ENCODE measurements at regions not wholly inside any gene's neighbourhood (a gene's known extent, or its start where the extent isn't known, plus 50 kb on each side); places are given as distances from the start of the nearest gene placed in this dataset.
"Not testable (repeated sequence)": the region's sequence is repeated elsewhere in the genome, so short reads cannot be mapped to it uniquely, and the experiment has no call there.

- TF ChIP-seq ZFX (IDR thresholded peaks at IDR 0.05): no peak
- TF ChIP-seq, protein P1, sequence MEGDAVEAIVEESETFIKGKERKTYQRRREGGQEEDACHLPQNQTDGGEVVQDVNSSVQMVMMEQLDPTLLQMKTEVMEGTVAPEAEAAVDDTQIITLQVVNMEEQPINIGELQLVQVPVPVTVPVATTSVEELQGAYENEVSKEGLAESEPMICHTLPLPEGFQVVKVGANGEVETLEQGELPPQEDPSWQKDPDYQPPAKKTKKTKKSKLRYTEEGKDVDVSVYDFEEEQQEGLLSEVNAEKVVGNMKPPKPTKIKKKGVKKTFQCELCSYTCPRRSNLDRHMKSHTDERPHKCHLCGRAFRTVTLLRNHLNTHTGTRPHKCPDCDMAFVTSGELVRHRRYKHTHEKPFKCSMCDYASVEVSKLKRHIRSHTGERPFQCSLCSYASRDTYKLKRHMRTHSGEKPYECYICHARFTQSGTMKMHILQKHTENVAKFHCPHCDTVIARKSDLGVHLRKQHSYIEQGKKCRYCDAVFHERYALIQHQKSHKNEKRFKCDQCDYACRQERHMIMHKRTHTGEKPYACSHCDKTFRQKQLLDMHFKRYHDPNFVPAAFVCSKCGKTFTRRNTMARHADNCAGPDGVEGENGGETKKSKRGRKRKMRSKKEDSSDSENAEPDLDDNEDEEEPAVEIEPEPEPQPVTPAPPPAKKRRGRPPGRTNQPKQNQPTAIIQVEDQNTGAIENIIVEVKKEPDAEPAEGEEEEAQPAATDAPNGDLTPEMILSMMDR (conservative IDR thresholded peaks at IDR 0.05): no peak
- H3K27ac ChIP-seq: no peak overlapping the region
Observed at GRCh38 chr21:18803624-18804023, 400.0 kb upstream of the TMPRSS15 start.

- no peak overlapping the region for H3K27ac ChIP-seq
- TF ChIP-seq, protein P1 (conservative IDR thresholded peaks at IDR 0.05): no peak
- no peak for TF ChIP-seq ZFX (IDR thresholded peaks at IDR 0.05)
Observed at GRCh38 chr21:18810136-18810535, 406.6 kb upstream of the TMPRSS15 start.

DNA sequence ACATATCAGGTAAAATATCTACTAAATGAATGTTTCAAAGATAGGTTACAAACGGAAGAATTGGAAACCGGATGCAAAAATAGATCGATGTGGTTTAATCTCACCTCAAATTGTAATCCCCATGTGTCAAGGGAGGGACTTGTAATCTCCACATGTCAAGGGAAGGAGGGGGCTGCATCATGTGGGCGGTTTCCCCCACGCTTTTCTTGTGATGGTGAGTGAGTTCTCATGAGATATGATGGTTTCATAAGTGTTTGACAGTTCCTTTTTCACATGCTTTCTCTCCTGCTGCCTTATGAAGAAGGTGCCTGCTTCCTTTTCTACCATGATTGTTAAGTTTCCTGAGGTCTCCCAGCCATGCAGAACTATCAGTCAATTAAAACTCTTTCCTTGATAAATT lies 408.7 kb upstream of the TMPRSS15 start:
- TF ChIP-seq ZFX (IDR thresholded peaks at IDR 0.05): no peak
- TF ChIP-seq, protein P1 (conservative IDR thresholded peaks at IDR 0.05): no peak
- H3K27ac ChIP-seq: no peak overlapping the region

- H3K27ac ChIP-seq: no peak overlapping the region
- no peak for TF ChIP-seq ZFX (IDR thresholded peaks at IDR 0.05)
- TF ChIP-seq, protein P1 (conservative IDR thresholded peaks at IDR 0.05): no peak
Observed at GRCh38 chr21:18819507-18819906, 415.9 kb upstream of the TMPRSS15 start.

- no peak overlapping the region for H3K27ac ChIP-seq
- TF ChIP-seq ZFX (IDR thresholded peaks at IDR 0.05): no peak
- TF ChIP-seq, protein P1 (conservative IDR thresholded peaks at IDR 0.05): no peak
Observed at GRCh38 chr21:18826562-18826961, 423.0 kb upstream of the TMPRSS15 start.

- TF ChIP-seq, protein P1 (conservative IDR thresholded peaks at IDR 0.05): no peak
- TF ChIP-seq ZFX (IDR thresholded peaks at IDR 0.05): no peak
- no peak overlapping the region for H3K27ac ChIP-seq
Observed at GRCh38 chr21:18831942-18832676, 428.5 kb upstream of the TMPRSS15 start.

DNA sequence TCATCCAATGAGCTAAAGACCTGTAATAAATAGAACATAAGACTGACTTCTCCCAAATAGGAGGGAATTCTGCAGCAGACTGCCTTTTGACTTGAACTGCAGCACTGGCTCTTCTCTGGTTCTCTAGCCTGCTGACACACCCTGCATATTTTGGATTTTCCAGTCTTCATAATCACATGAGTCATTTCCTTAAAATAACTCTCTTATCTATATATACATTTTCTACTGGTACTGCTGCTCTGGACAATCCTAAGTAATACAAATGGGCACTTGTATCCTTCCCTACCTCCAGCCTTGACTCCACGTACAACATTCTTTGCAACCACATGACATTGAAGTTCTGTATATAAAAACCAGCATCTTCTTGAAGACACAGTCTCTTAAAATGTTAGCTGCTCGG lies 429.4 kb upstream of the TMPRSS15 start:
- H3K27ac ChIP-seq: no peak overlapping the region
- TF ChIP-seq ZFX (IDR thresholded peaks at IDR 0.05): no peak
- TF ChIP-seq, protein P1 (conservative IDR thresholded peaks at IDR 0.05): no peak

DNA sequence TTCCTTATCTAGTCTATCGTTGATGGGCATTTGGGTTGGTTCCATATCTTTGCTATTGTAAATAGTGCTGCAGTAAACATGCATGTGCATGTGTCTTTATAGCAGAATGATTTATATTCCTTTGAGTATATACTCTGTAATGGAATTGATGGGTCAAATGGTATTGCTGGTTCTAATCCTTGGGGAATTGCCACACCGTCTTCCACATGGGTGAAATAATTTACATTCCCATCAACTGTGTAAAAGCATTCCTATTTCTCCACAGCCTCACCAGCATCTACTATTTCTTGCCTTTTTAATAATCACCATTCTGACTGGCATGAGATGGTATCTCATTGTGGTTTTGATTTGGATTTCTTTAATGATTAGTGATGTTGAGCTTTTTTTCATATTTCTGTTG lies 430.5 kb upstream of the TMPRSS15 start:
- H3K27ac ChIP-seq: not testable (repeated sequence)
